ENCODE measurements at regions not wholly inside any gene's neighbourhood (a gene's known extent, or its start where the extent isn't known, plus 50 kb on each side); places are given as distances from the start of the nearest gene placed in this dataset.

DNA sequence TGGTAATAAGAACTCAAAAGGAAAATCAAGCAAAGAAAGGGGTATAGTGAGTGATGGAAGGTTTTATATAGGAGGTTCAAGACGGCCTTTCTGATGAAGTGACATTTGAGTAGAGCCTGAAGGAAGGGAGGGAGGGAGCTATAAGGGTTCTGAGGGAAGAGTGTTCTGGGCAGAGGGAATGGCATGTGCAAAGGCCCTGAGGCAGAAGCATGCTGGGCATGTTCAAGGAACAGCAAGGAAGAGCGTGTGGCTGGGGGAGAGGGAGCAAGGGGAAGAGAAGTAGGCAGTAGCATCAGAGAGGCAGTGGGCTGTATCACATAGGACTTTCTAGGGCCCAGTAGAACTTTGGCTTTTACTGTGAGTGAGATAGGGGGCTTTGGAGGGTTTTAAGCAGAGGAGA, 108.9 kb upstream of the NAV2 start:
- Histone ChIP-seq H3K36me3 (ENCODE audit: control insufficient read depth, insufficient read depth, low read length, severe bottlenecking) (no peaks in the 10 kb centered on the region), H3K9ac (ENCODE audit: low read length) (no peak overlapping the region), H3K9me3 (ENCODE audit: control insufficient read depth, low read length) (no peaks in the 10 kb centered on the region), H3K27me3 (replicated peaks; ENCODE audit: control insufficient read depth, insufficient read depth, low read length) (no peaks in the 10 kb centered on the region), H3K4me3 (ENCODE audit: low read length) (no peak overlapping the region), H3K4me1 (ENCODE audit: control insufficient read depth, insufficient read depth, low read length) (peaks cover 52% of the 10 kb centered on the region)
- DNase-seq (ENCODE audit: low read depth), result no peak

DNA sequence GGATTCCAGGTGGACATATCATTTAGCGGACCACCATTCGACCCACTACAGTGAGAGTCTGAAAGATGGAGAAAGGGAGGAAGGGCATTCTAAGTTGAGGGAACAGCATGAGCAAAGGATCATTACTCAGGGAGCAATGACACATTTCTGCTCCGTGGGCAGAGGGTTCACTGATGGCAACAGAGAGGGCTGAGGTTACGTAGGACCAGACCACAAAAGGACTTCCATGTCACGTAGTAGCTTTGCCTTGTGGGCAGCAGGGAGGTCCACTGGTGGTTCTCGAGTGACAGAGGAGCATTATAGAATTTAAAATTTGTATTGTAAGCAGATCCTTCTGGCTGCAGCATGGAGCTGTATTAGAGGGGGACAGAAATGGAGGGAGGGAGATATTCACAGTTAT, 109.7 kb upstream of the NAV2 start:
- Histone ChIP-seq H3K9me3 (ENCODE audit: control insufficient read depth, low read length) (no peaks in the 10 kb centered on the region), H3K36me3 (ENCODE audit: control insufficient read depth, insufficient read depth, low read length, severe bottlenecking) (no peaks in the 10 kb centered on the region), H3K9ac (ENCODE audit: low read length) (no peak overlapping the region), H3K4me3 (ENCODE audit: low read length) (no peak overlapping the region), H3K4me1 (ENCODE audit: control insufficient read depth, insufficient read depth, low read length) (peaks cover 54% of the 10 kb centered on the region), H3K27me3 (replicated peaks; ENCODE audit: control insufficient read depth, insufficient read depth, low read length) (no peaks in the 10 kb centered on the region)
- DNase-seq (ENCODE audit: low read depth), result no peak

DNA sequence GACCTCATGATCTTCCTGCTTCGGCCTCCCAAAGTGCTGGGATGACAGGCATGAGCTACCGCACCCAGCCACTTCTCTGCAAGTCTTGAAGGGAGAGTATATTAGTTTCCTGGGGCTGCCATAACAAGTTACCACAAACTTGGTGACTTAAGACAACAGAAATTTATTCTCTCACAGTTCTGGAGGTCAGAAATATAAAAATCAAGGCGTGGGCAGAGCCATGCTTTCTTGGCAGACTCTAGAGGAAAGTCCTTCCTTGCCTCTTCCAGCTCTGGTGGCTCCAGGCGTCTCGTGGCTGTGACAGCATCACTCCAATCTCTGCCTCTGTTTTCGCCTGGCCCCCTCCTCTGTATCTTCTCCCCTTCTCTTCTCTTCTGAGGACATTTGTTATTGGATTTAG, 110.2 kb upstream of the NAV2 start:
- Histone ChIP-seq H3K4me1 (ENCODE audit: control insufficient read depth, insufficient read depth, low read length) (peaks cover 54% of the 10 kb centered on the region), H3K9ac (ENCODE audit: low read length) (no peak overlapping the region), H3K36me3 (ENCODE audit: control insufficient read depth, insufficient read depth, low read length, severe bottlenecking) (no peaks in the 10 kb centered on the region), H3K4me3 (ENCODE audit: low read length) (no peak overlapping the region), H3K9me3 (ENCODE audit: control insufficient read depth, low read length) (no peaks in the 10 kb centered on the region), H3K27me3 (replicated peaks; ENCODE audit: control insufficient read depth, insufficient read depth, low read length) (no peaks in the 10 kb centered on the region)
- no peak for DNase-seq (ENCODE audit: low read depth)

DNA sequence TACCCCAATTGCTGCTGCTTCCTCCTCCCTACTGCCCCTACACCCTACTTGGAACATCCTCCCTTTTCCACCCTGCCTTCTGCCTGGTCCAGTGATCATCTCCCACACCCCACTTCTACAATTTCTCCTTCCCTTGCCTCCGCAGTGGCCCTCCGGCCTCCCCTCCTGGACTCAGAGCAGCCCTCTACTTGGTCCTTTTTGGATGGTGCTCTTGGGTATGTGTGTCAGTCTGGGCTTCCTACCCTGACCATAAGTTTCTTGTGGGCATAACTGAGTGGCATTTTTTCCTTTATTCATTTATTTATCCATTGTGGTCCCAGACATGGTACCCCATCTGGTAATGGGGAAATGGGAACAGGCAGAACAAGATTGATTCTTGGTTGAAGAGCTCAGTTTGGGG, 111.4 kb upstream of the NAV2 start:
- Histone ChIP-seq H3K36me3 (ENCODE audit: control insufficient read depth, insufficient read depth, low read length, severe bottlenecking) (no peaks in the 10 kb centered on the region), H3K9me3 (ENCODE audit: control insufficient read depth, low read length) (no peaks in the 10 kb centered on the region), H3K27me3 (replicated peaks; ENCODE audit: control insufficient read depth, insufficient read depth, low read length) (no peaks in the 10 kb centered on the region), H3K4me3 (ENCODE audit: low read length) (no peak overlapping the region), H3K9ac (ENCODE audit: low read length) (no peak overlapping the region), H3K4me1 (ENCODE audit: control insufficient read depth, insufficient read depth, low read length) (peaks cover 52% of the 10 kb centered on the region)
- no peak for DNase-seq (ENCODE audit: low read depth)

DNA sequence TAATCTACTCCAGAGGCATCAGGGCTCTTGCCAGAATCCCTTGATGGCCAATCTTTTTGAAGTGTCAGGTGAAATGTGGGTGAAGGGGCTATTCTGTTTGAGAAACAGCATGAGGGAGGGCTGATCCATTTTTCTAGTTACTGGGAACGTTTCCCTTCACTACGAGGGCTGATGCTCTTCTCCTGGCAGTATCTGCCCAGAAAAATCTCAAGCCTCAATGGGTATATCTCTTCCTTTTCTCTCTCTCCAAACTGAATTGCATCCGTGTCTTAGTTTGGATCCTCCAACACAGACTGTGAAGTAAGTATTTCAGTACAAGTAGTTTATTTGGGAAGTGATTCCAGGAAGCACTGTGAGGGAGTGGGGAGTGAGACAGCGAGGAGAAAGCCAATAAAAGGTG, 113.0 kb upstream of the NAV2 start:
- Histone ChIP-seq H3K36me3 (ENCODE audit: control insufficient read depth, insufficient read depth, low read length, severe bottlenecking) (no peaks in the 10 kb centered on the region), H3K9me3 (ENCODE audit: control insufficient read depth, low read length) (no peaks in the 10 kb centered on the region), H3K27me3 (replicated peaks; ENCODE audit: control insufficient read depth, insufficient read depth, low read length) (no peaks in the 10 kb centered on the region), H3K4me1 (ENCODE audit: control insufficient read depth, insufficient read depth, low read length) (peaks cover 52% of the 10 kb centered on the region), H3K4me3 (ENCODE audit: low read length) (no peak overlapping the region), H3K9ac (ENCODE audit: low read length) (no peak overlapping the region)
- DNase-seq (ENCODE audit: low read depth), result no peak

DNA sequence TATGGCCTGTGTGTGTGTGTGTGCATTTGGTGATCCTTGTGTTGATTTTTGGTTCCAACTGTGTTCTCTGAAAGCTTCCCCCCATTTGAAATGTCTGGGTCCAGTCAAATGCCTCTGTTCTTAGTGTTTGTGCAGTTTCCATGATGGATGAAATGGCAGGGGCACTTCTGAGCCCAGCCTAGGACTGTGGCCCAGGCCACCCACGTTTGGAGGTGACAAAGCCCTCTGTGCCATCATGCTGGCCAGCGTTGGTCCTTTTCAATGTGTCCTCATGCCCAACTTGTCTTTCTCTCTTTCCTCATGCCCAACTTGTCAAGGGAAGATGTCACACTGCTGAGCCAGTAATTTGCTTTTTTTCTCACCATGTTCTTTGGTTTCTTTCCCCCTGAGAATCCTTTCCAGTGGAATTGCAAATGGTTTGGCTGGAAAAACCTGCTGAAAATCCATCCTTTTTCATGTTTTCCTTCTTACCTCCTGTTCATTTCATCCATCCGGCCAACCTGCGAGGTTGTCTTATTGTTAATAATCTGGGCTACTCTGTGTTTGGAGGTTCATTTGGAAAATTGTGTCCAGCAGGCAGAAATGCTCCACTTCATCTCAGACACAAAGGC, 113.7 kb upstream of the NAV2 start:
- Histone ChIP-seq H3K9me3 (ENCODE audit: control insufficient read depth, low read length) (no peaks in the 10 kb centered on the region), H3K27me3 (replicated peaks; ENCODE audit: control insufficient read depth, insufficient read depth, low read length) (no peaks in the 10 kb centered on the region), H3K36me3 (ENCODE audit: control insufficient read depth, insufficient read depth, low read length, severe bottlenecking) (no peaks in the 10 kb centered on the region), H3K4me1 (ENCODE audit: control insufficient read depth, insufficient read depth, low read length) (peaks cover 51% of the 10 kb centered on the region), H3K9ac (ENCODE audit: low read length) (no peak overlapping the region), H3K4me3 (ENCODE audit: low read length) (no peak overlapping the region)
- DNase-seq (ENCODE audit: low read depth), result no peak

DNA sequence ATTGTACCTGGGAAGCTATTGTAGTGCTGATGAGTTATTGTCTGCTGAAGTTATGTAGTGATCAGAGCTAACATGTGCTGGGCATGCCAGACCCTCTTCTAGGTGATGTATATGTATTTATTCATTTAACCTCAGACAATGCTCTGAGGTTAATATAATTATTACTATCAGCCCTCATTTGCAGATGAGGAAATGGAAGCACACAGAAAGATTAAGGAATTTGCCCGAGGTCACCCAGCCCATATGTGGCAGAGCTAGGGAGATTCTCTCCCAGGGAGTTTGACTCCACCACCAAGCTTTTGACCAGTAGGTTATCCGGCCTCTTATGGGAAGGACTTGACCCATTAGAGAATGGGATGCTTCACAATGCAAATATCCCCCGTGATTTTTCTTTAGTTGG, 114.2 kb upstream of the NAV2 start:
- Histone ChIP-seq H3K9me3 (ENCODE audit: control insufficient read depth, low read length) (no peaks in the 10 kb centered on the region), H3K36me3 (ENCODE audit: control insufficient read depth, insufficient read depth, low read length, severe bottlenecking) (no peaks in the 10 kb centered on the region), H3K4me3 (ENCODE audit: low read length) (no peak overlapping the region), H3K27me3 (replicated peaks; ENCODE audit: control insufficient read depth, insufficient read depth, low read length) (no peaks in the 10 kb centered on the region), H3K4me1 (ENCODE audit: control insufficient read depth, insufficient read depth, low read length) (peaks cover 54% of the 10 kb centered on the region), H3K9ac (ENCODE audit: low read length) (no peak overlapping the region)
- no peak for DNase-seq (ENCODE audit: low read depth)

DNA sequence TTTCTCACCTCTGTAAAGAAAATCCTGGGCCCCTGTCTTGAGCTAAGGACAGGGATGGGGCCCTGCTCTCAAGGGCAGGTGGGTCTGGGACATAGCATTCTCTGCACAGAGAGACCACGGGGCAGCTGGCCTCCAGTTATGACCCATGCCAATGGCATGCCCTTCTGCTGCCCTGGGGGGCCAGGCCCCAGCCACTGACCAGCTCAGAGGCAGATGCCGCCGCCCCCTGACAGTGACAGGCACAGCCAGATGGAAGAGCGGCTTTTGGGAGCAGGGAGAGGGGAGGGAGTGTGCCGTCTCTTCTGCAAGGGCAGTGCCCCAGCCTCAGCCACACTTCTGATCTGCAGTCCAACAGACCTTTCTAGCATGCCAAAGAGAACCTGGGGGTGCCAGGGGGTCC, 114.8 kb upstream of the NAV2 start:
- Histone ChIP-seq H3K36me3 (ENCODE audit: control insufficient read depth, insufficient read depth, low read length, severe bottlenecking) (no peaks in the 10 kb centered on the region), H3K9me3 (ENCODE audit: control insufficient read depth, low read length) (no peaks in the 10 kb centered on the region), H3K27me3 (replicated peaks; ENCODE audit: control insufficient read depth, insufficient read depth, low read length) (no peaks in the 10 kb centered on the region), H3K9ac (ENCODE audit: low read length) (no peak overlapping the region), H3K4me1 (ENCODE audit: control insufficient read depth, insufficient read depth, low read length) (peaks cover 58% of the 10 kb centered on the region), H3K4me3 (ENCODE audit: low read length) (no peak overlapping the region)
- no peak for DNase-seq (ENCODE audit: low read depth)

DNA sequence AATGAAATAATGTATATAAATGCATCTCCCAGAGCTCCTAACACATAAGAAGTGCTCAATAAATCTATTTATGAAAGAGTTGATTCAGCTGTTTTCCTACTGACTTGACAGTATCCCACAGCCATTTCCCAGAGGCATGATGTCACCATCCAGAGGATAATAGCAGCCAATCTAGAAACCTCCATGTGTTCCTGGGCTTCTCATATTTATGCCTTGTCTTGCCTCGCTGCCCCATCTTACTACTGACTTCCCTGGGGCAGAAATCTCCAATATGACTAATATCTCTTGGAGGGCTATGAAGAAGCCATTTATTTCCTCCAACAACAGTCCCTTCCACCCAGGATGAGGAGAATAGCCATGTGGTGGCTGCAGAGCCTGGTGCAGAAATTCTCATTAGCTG, 115.4 kb upstream of the NAV2 start:
- H3K4me3 ChIP-seq (ENCODE audit: low read length), result peak overlapping the region; percentile 38
- DNase-seq (ENCODE audit: low read depth), result peak; percentile 54
- peak overlapping the region; percentile 53 for H3K9ac ChIP-seq (ENCODE audit: low read length)
- peaks cover 60% of the 10 kb centered on the region for H3K4me1 ChIP-seq (ENCODE audit: control insufficient read depth, insufficient read depth, low read length)
- H3K36me3 ChIP-seq (ENCODE audit: control insufficient read depth, insufficient read depth, low read length, severe bottlenecking), result no peaks in the 10 kb centered on the region
- no peaks in the 10 kb centered on the region for H3K27me3 ChIP-seq (replicated peaks; ENCODE audit: control insufficient read depth, insufficient read depth, low read length)
- no peaks in the 10 kb centered on the region for H3K9me3 ChIP-seq (ENCODE audit: control insufficient read depth, low read length)

DNA sequence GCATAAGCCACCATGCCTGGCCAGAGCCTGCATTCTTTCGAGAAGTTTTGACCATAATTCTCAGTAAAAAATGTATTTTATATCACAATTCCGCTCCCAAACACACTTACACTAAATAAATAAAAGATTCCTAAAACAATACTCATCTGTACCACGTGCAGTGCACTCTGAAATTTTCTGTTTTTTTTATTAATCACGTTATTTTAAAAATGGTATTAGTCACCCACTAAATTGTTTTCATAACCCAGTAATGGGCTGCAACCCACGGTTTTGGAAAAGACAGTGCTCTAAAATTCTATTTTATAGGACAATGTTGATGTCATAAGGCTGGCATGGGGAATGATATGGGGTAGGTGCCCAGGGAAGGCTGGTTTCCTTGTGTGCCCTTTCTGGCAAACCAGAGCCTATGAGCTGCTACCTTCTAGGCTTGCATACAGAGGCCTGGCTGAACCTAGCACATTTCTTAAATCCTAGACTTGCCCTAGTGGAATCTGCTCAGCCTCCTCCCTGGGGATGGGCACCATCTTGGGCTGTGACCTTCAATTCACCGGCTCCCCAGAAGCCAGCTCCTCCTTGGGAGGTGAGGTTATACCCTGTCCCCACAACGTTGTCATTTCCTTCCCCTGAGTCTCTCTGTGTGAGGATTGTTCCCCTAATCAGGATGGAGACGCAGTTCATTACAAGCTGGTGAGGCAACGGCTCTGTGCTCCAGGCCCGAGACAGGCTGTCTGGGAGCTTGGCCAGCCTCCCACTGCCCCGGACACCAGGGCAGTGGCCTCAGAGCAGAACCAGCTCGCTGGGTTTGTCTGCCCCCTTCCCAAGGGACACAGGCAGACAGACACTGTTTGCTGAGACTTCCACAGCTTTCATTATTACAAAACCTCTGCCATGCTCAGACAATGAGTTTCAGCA, 116.5 kb upstream of the NAV2 start:
- H3K36me3 ChIP-seq (ENCODE audit: control insufficient read depth, insufficient read depth, low read length, severe bottlenecking), result no peaks in the 10 kb centered on the region
- H3K4me3 ChIP-seq (ENCODE audit: low read length), result peak overlapping the region; percentile 38
- no peaks in the 10 kb centered on the region for H3K9me3 ChIP-seq (ENCODE audit: control insufficient read depth, low read length)
- peaks cover 62% of the 10 kb centered on the region for H3K4me1 ChIP-seq (ENCODE audit: control insufficient read depth, insufficient read depth, low read length)
- peak; percentile 87 for DNase-seq (ENCODE audit: low read depth)
- H3K9ac ChIP-seq (ENCODE audit: low read length), result peak overlapping the region; percentile 67
- no peaks in the 10 kb centered on the region for H3K27me3 ChIP-seq (replicated peaks; ENCODE audit: control insufficient read depth, insufficient read depth, low read length)

DNA sequence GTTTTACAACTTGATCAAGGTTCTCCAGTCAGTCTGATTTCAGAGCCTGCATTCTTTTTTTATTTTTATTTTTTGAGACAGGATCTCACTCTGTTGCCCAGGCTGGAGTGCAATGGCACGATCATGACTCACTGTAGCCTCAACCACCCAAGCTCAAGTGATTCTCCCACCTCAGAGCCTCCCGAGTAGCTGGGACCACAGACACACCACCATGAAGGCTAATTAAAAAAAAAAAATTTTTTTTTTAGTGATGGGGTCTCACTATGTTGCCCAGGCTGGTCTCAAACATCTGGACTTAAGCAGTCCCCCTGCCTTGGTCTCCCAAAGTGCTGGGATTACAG, 117.2 kb upstream of the NAV2 start:
- Histone ChIP-seq H3K27me3 (replicated peaks; ENCODE audit: control insufficient read depth, insufficient read depth, low read length) (no peaks in the 10 kb centered on the region), H3K9me3 (ENCODE audit: control insufficient read depth, low read length) (no peaks in the 10 kb centered on the region), H3K9ac (ENCODE audit: low read length) (peak overlapping the region; percentile 67), H3K4me3 (ENCODE audit: low read length) (no peak overlapping the region), H3K36me3 (ENCODE audit: control insufficient read depth, insufficient read depth, low read length, severe bottlenecking) (no peaks in the 10 kb centered on the region), H3K4me1 (ENCODE audit: control insufficient read depth, insufficient read depth, low read length) (peaks cover 62% of the 10 kb centered on the region)
- DNase-seq (ENCODE audit: low read depth), result no peak
